HG03280 (cell line): ENCODE measurements at regions not wholly inside any gene's neighbourhood (a gene's known extent, or its start where the extent isn't known, plus 50 kb on each side); places are given as distances from the start of the nearest gene placed in this dataset.

Experiments used
- ATAC-seq: cut with Tn5 transposase; IDR thresholded peaks from one replicate; pipeline ENCODE4 v1.9.1; 2021; ENCODE audit warnings: mild to moderate bottlenecking, moderate library complexity; ENCODE audit not compliant: unreplicated experiment

- ATAC-seq, result no peak
Observed at GRCh38 chr6:12648171-12648570, 68.4 kb upstream of the PHACTR1 start.

- ATAC-seq, result no peak
Observed at GRCh38 chr6:12649325-12649724, 67.2 kb upstream of the PHACTR1 start.

GRCh38 chr6:12653486-12653885 lies 63.1 kb upstream of the PHACTR1 start:
- ATAC-seq, result no peak

- ATAC-seq, result no peak
Observed at GRCh38 chr6:12654107-12654506, 62.5 kb upstream of the PHACTR1 start.

- no peak for ATAC-seq
Observed at GRCh38 chr6:12654514-12654913, 62.1 kb upstream of the PHACTR1 start.

GRCh38 chr6:12656906-12657305 lies 59.7 kb upstream of the PHACTR1 start:
- no peak for ATAC-seq

GRCh38 chr6:12657884-12658283 lies 58.7 kb upstream of the PHACTR1 start:
- ATAC-seq, result no peak

- no peak for ATAC-seq
Observed at GRCh38 chr6:12661432-12662089, 55.0 kb upstream of the PHACTR1 start.
